ENCODE measurements at regions not wholly inside any gene's neighbourhood (a gene's known extent, or its start where the extent isn't known, plus 50 kb on each side); places are given as distances from the start of the nearest gene placed in this dataset.

DNA sequence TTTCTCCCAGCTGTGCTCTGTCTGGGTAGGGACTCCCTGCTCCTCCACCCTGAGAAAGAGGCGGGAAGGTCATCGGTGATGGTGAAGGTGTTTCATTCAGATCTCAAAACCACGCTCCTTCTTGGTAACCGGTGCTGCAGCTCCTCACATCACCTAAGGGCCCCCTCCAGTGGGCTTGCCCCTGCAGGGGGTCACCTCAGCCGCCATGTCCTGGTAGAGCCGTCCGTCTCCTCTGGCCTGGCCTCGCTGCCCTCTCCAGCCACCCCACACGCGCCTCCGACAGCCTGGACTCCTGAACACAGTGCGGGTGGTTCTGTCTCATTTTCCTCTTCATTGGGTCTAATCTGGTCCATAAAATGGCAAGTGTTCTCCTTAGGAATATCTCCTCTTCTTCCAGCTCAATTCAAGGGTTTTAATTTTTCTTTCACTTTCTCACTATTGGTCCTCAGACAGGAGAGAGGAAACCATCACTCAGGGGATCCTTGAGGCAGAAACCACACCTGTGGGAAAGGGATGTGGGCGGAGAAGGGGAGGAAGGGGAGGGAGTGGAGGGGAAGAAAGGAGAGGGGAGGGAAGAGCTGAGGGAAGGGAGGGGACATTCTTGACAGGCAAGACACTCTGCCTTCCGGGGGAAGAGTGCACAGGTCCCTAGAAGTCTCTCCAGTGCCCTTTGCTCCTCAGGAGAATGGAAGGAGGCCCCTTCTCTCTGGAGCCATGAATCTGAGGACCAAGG, 1338.4 kb downstream of the TBC1D22A start:
- H3K9me3 Mint-ChIP-seq = no peaks in the 10 kb centered on the region
- peak overlapping the region; percentile 67 for H3K4me3 Mint-ChIP-seq
- H3K27ac Mint-ChIP-seq = peak overlapping the region in 1 of 2 donors; percentile 91
- peaks cover 18 to 20% of the 10 kb centered on the region in 2 donors for H3K27me3 Mint-ChIP-seq (ENCODE audit: low read depth in 2 of 2)
- Histone ChIP-seq H3K4me3 (ENCODE audit: low read length) (no peak overlapping the region), H3K9me3 (ENCODE audit: control insufficient read depth, insufficient read depth, low read length) (no peaks in the 10 kb centered on the region), H3K27ac (ENCODE audit: low read length) (no peak overlapping the region), H3K27me3 (ENCODE audit: control insufficient read depth, insufficient read depth, low read length) (no peaks in the 10 kb centered on the region), H3K36me3 (ENCODE audit: control insufficient read depth, insufficient read depth, low read length) (no peaks in the 10 kb centered on the region), H3K4me1 (ENCODE audit: control insufficient read depth, insufficient read depth, low read length) (peaks cover 47% of the 10 kb centered on the region)
- 81% methylated on average over 14 of the region's 14 CpGs for WGBS (ENCODE audit: insufficient coverage)
- TF ChIP-seq, protein P1, sequence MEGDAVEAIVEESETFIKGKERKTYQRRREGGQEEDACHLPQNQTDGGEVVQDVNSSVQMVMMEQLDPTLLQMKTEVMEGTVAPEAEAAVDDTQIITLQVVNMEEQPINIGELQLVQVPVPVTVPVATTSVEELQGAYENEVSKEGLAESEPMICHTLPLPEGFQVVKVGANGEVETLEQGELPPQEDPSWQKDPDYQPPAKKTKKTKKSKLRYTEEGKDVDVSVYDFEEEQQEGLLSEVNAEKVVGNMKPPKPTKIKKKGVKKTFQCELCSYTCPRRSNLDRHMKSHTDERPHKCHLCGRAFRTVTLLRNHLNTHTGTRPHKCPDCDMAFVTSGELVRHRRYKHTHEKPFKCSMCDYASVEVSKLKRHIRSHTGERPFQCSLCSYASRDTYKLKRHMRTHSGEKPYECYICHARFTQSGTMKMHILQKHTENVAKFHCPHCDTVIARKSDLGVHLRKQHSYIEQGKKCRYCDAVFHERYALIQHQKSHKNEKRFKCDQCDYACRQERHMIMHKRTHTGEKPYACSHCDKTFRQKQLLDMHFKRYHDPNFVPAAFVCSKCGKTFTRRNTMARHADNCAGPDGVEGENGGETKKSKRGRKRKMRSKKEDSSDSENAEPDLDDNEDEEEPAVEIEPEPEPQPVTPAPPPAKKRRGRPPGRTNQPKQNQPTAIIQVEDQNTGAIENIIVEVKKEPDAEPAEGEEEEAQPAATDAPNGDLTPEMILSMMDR (IDR thresholded peaks at IDR 0.05) = no peak
- no peaks in the 10 kb centered on the region for H3K36me3 Mint-ChIP-seq
- peaks cover 39 to 61% of the 10 kb centered on the region in 2 donors for H3K4me1 Mint-ChIP-seq
- no peak for ATAC-seq
- intact Hi-C loops (cut with micrococcal nuclease) = no loop called here
- no peak for DNase-seq

DNA sequence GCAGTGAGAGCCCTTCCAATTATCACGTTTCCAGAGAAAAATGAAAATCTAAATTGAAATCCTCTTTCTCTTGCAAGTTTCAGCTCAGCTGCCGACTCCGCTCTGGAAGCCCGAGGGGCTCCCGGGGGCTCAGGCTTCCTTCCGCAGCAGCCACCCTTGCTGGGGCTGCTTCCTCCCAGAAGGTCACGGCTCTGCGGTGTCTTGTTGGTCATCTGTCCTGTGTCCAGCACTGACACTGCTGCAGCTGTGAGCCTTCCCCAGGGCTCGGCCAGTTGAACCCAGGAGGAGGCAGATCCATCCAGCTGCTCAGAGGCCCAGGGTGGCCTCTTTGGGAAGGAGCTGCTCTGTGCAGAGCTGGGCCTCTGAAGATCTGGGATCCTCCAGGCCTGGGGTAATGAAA, 1337.2 kb downstream of the TBC1D22A start:
- TF ChIP-seq, protein P1 (IDR thresholded peaks at IDR 0.05) = no peak
- Histone ChIP-seq H3K27ac (ENCODE audit: low read length) (no peak overlapping the region), H3K36me3 (ENCODE audit: control insufficient read depth, insufficient read depth, low read length) (no peaks in the 10 kb centered on the region), H3K4me3 (ENCODE audit: low read length) (no peak overlapping the region), H3K4me1 (ENCODE audit: control insufficient read depth, insufficient read depth, low read length) (peaks cover 47% of the 10 kb centered on the region), H3K27me3 (ENCODE audit: control insufficient read depth, insufficient read depth, low read length) (no peaks in the 10 kb centered on the region), H3K9me3 (ENCODE audit: control insufficient read depth, insufficient read depth, low read length) (no peaks in the 10 kb centered on the region)
- Mint-ChIP-seq H3K27me3 (ENCODE audit: low read depth in 2 of 2) (peaks cover 14 to 16% of the 10 kb centered on the region in 2 donors), H3K27ac (peak overlapping the region; percentile 91), H3K9me3 (no peaks in the 10 kb centered on the region), H3K36me3 (no peaks in the 10 kb centered on the region), H3K4me1 (peaks cover 46 to 68% of the 10 kb centered on the region in 2 donors), H3K4me3 (peak overlapping the region; percentile 52)
- intact Hi-C loops (cut with micrococcal nuclease) = loop anchor here (5.0 kb wide), 2 partner anchors 88 to 143 kb away; no protein-coding TSS in a partner anchor
- no peak for ATAC-seq
- WGBS (ENCODE audit: insufficient coverage) = 70% methylated on average over 9 of the region's 9 CpGs
- DNase-seq = no peak

DNA sequence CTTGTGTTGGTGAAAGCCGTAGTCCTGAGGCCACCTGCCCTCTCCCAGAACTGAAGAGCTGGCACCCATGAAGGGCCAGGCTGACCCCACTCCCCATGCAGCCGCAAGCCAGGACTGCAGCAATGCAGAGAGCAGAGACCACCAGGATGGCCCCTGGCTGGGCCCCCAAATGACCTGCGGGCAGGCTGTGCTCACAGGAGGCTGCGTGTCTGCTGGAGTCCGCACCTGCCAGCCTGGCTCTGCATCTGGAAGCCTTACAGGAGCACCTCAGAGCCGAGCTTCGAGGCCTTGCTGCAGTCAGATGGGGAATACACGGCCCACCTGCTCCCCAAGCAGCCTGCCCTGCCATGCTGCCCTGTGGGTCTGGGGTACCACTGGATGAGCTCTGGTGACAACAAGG, 1336.8 kb downstream of the TBC1D22A start:
- H3K27ac ChIP-seq (ENCODE audit: low read length) = peak overlapping the region; percentile 63
- H3K9me3 ChIP-seq (ENCODE audit: control insufficient read depth, insufficient read depth, low read length) = no peaks in the 10 kb centered on the region
- H3K4me1 ChIP-seq (ENCODE audit: control insufficient read depth, insufficient read depth, low read length) = peaks cover 47% of the 10 kb centered on the region
- Mint-ChIP-seq H3K4me1 (peaks cover 46 to 68% of the 10 kb centered on the region in 2 donors), H3K9me3 (no peaks in the 10 kb centered on the region), H3K27ac (peak overlapping the region; percentile 91), H3K36me3 (no peaks in the 10 kb centered on the region), H3K4me3 (peak overlapping the region; percentile 87), H3K27me3 (ENCODE audit: low read depth in 2 of 2) (peaks cover 10 to 12% of the 10 kb centered on the region in 2 donors)
- TF ChIP-seq, protein P1 (IDR thresholded peaks at IDR 0.05) = no peak
- no peaks in the 10 kb centered on the region for H3K27me3 ChIP-seq (ENCODE audit: control insufficient read depth, insufficient read depth, low read length)
- H3K4me3 ChIP-seq (ENCODE audit: low read length) = no peak overlapping the region
- intact Hi-C loops (cut with micrococcal nuclease) = loop anchor here (5.0 kb wide), 2 partner anchors 88 to 143 kb away; no protein-coding TSS in a partner anchor
- WGBS (ENCODE audit: insufficient coverage) = 86% methylated on average over 8 of the region's 8 CpGs
- DNase-seq = no peak
- no peak for ATAC-seq
- no peaks in the 10 kb centered on the region for H3K36me3 ChIP-seq (ENCODE audit: control insufficient read depth, insufficient read depth, low read length)
